Activated CD8-positive, alpha-beta T cell treated with anti-CD3 and anti-CD28 coated beads for 36 hours (primary cell): ENCODE measurements at regions not wholly inside any gene's neighbourhood (a gene's known extent, or its start where the extent isn't known, plus 50 kb on each side); places are given as distances from the start of the nearest gene placed in this dataset.

Experiments
- ATAC-seq: fragments of 200-7000 bp; cut with Tn5 transposase; one replicate; pipeline ENCODE4 v1.10.0; 2021; ENCODE audit warnings: mild to moderate bottlenecking, moderate library complexity
- CTCF ChIA-PET: fragments of 350-600 bp; sonication (Branson Sonifier 250); formaldehyde crosslinking; loops from one replicate; lab custom pipeline; 2021; ENCODE audit warnings: antibody characterized with exemption; lab: Charles Lee
- POLR2A ChIA-PET: fragments of 350-600 bp; sonication (Branson Sonifier 250); formaldehyde crosslinking; loops from one replicate; lab custom pipeline; 2021; ENCODE audit warnings: antibody characterized with exemption; lab: Charles Lee
- DNase-seq: peaks from one replicate; pipeline ENCODE4 v3.0.0-alpha.2; 2020
- H3K27ac Mint-ChIP-seq: one replicate; pipeline ENCODE4 v1.8.0; 2021; ENCODE audit warnings: mild to moderate bottlenecking, mixed read lengths
- H3K27me3 Mint-ChIP-seq: one replicate; pipeline ENCODE4 v1.8.0; 2021; ENCODE audit warnings: mixed read lengths
- H3K36me3 Mint-ChIP-seq: one replicate; pipeline ENCODE4 v1.8.0; 2021; ENCODE audit warnings: low read depth, mixed read lengths
- H3K4me1 Mint-ChIP-seq: one replicate; pipeline ENCODE4 v1.8.0; 2021; ENCODE audit warnings: low read depth, mixed read lengths
- H3K4me3 Mint-ChIP-seq: one replicate; pipeline ENCODE4 v1.8.0; 2021; ENCODE audit warnings: mild to moderate bottlenecking, moderate library complexity, mixed read lengths
- H3K9me3 Mint-ChIP-seq: one replicate; pipeline ENCODE4 v1.8.0; 2021; ENCODE audit warnings: mixed read lengths
- CTCF ChIP-seq: fragments of 200-600 bp; IDR thresholded peaks from one replicate; pipeline ENCODE4 v1.8.0; 2022; ENCODE audit warnings: antibody characterized with exemption, mild to moderate bottlenecking
- intact Hi-C: fragments of 100-400 bp; cut with micrococcal nuclease; formaldehyde crosslinking; loops from one replicate; pipeline ENCODE4 v1.10.0; 2022

GRCh38 chr3:13241621-13242363, 168.6 kb upstream of the IQSEC1 start:
- Mint-ChIP-seq H3K9me3 (no peaks in the 10 kb centered on the region), H3K36me3 (no peaks in the 10 kb centered on the region), H3K27ac (no peak overlapping the region), H3K27me3 (no peaks in the 10 kb centered on the region), H3K4me3 (no peak overlapping the region), H3K4me1 (no peaks in the 10 kb centered on the region)
- DNase-seq (no peak), ATAC-seq (no peak)
- ChIA-PET POLR2A (no interaction called here), CTCF (interaction anchor here (1.1 kb wide), 1 partner anchor 10 kb away, joined by 3 read pairs; no protein-coding TSS in a partner anchor)
- intact Hi-C loops = no loop called here
- no peak for TF ChIP-seq CTCF

GRCh38 chr3:13240928-13241618, 167.8 kb upstream of the IQSEC1 start:
- H3K9me3 Mint-ChIP-seq = no peaks in the 10 kb centered on the region
- intact Hi-C loops = no loop called here
- H3K4me1 Mint-ChIP-seq = peaks cover under 1% of the 10 kb centered on the region
- POLR2A ChIA-PET = no interaction called here
- H3K27ac Mint-ChIP-seq = no peak overlapping the region
- no peaks in the 10 kb centered on the region for H3K36me3 Mint-ChIP-seq
- CTCF ChIA-PET = no interaction called here
- no peak overlapping the region for H3K4me3 Mint-ChIP-seq
- no peaks in the 10 kb centered on the region for H3K27me3 Mint-ChIP-seq
- DNase-seq (no peak), ATAC-seq (no peak)
- no peak for TF ChIP-seq CTCF

GRCh38 chr3:13239467-13239760, 166.2 kb upstream of the IQSEC1 start:
- Mint-ChIP-seq H3K27ac (no peak overlapping the region), H3K9me3 (no peaks in the 10 kb centered on the region), H3K4me1 (peaks cover 15% of the 10 kb centered on the region), H3K36me3 (no peaks in the 10 kb centered on the region), H3K27me3 (peaks cover 3% of the 10 kb centered on the region), H3K4me3 (no peak overlapping the region)
- TF ChIP-seq CTCF = no peak
- ChIA-PET POLR2A (no interaction called here), CTCF (no interaction called here)
- ATAC-seq (no peak), DNase-seq (no peak)
- intact Hi-C loops = no loop called here

GRCh38 chr3:13238687-13239466, 165.6 kb upstream of the IQSEC1 start:
- Mint-ChIP-seq H3K4me1 (peaks cover 20% of the 10 kb centered on the region), H3K27me3 (peaks cover 3% of the 10 kb centered on the region), H3K9me3 (no peaks in the 10 kb centered on the region), H3K27ac (no peak overlapping the region), H3K4me3 (no peak overlapping the region), H3K36me3 (no peaks in the 10 kb centered on the region)
- ATAC-seq (no peak), DNase-seq (no peak)
- TF ChIP-seq CTCF = no peak
- intact Hi-C loops = no loop called here
- ChIA-PET CTCF (no interaction called here), POLR2A (no interaction called here)
